HG03159 (cell line): ENCODE measurements at regions not wholly inside any gene's neighbourhood (a gene's known extent, or its start where the extent isn't known, plus 50 kb on each side); places are given as distances from the start of the nearest gene placed in this dataset.
"Not testable (repeated sequence)": the region's sequence is repeated elsewhere in the genome, so short reads cannot be mapped to it uniquely, and the experiment has no call there.

Experiments used
- ATAC-seq: cut with Tn5 transposase; IDR thresholded peaks from one replicate; pipeline ENCODE4 v1.9.1; 2021; ENCODE audit warnings: mild to moderate bottlenecking, moderate library complexity; ENCODE audit not compliant: unreplicated experiment

DNA sequence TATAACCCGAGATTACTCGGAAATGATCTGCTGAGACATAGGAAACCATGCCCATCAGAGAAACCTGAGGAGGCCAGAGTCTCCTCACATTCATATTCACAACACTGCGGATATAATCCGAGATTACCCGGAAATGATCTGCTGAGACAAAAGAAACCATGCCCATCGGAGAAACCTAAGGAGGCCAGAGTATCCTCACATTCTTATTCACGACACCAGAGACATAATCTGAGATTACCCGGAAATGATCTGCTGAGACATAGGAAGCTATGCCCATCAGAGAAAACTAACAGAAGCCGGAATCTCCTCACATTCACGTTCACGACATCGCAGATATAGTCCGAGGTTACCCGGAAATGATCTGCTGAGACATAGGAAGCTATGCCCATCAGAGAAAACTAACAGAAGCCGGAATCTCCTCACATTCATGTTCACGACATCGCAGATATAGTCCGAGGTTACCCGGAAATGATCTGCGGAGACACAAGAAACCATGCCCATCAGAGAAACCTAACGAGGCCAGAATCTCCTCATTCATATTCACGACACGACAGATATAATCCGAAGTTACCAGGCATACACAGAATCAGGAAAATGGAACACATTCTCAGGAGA is 422.3 kb upstream of the AKR1E2 start:
- no peak for ATAC-seq

- not testable (repeated sequence) for ATAC-seq
Observed at GRCh38 chr10:4401080-4401479, 424.9 kb upstream of the AKR1E2 start.

GRCh38 chr10:4399556-4399955 is 426.5 kb upstream of the AKR1E2 start:
- no peak for ATAC-seq

DNA sequence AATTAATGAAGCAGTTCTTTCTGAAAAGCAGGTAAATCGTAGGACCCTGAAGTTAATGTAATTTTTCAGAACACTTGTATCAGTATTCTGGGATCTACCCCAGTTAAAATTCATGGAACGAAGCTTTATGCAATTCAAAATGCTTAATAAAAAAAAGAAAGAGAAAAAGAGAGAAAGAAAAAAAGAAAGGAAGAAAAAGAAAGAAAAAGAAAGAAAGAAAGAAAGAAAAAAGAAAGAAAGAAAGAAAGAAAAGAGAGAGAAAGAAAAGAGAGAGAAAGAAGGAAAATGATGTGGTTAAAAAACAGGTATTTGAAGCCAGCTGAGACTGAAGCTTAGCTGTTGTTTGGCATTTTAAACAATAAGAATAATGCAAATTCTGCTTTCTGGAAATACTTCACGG is 427.4 kb upstream of the AKR1E2 start:
- ATAC-seq = no peak

DNA sequence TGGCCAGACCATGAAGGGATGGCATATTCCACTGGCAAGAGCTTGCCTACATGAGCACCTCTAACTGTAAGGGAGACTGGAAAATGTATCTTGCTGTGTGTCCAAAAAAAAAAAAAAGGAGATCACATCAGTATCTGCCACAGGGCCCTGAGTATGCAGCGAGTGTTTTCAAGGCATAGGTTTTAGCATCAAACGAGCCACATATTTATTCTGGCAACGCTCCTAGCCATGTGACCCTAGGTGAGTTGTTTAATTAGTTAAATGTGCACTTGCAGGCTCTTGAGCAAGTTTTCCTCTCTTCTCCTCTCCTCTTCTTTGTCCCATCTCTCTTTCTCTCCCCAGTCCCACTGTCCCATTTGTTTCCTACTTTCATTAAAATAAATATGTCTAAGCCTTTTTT is 428.7 kb upstream of the AKR1E2 start:
- no peak for ATAC-seq

DNA sequence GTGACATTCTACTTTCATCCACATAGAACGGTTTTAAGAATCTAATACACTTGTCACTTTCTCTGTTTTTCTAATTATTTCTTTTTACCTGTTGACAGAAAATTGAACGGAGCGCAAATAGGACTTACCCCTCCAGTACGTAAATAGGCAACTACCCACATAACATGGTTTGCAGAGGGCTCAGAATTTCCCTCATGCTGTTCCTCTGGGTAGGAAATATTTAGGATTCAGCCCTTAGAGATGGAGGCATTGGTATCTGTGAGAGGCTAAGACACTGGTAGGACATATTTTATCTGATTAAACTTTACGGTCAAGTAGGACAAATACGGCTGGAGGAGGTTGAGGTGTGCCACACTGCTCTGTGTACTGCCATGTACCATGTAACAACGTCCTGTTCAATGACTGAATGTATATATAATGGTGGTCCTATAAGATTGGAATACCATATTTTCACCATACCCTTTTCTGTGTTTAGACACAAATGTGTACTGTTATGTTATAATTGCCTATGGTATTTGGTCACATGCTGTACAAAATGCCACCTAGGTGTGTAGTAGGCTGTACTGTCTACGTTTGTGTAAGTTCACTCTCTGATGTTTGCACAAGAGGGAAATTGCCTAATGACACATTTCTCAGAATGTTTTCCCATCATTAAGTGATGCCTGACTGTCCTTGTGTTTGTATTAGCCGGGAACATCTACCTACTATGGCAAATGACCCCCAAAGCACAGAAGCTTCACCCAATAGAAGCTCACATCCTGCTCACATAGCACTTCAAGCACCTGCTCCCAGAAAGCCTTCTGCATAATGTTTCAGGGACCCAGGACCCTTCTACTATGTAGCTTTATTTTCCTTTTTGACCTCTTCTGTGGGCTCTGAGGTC is 429.4 kb upstream of the AKR1E2 start:
- ATAC-seq = no peak

DNA sequence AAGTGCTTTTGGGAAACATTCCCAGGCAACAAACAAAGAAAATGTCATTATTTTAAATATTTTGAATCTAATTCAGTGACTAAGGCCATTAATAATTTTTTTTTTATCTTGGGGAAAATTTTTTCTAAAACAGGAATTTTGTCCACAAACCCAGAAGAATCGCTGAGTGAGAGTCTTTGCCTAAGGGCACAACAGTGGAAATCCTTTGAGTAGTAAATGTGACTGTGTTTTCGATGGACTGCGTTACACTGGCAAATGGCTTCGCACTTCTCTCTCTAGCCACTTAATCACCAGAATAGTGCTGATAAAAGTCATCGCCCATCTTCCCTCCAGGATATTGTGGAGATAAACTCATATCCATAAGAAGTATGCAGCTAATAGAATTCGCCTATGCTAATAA is 430.3 kb upstream of the AKR1E2 start:
- no peak for ATAC-seq

GRCh38 chr10:4394455-4394854 is 431.6 kb upstream of the AKR1E2 start:
- not testable (repeated sequence) for ATAC-seq

GRCh38 chr10:4391683-4392082 is 434.3 kb upstream of the AKR1E2 start:
- no peak for ATAC-seq

DNA sequence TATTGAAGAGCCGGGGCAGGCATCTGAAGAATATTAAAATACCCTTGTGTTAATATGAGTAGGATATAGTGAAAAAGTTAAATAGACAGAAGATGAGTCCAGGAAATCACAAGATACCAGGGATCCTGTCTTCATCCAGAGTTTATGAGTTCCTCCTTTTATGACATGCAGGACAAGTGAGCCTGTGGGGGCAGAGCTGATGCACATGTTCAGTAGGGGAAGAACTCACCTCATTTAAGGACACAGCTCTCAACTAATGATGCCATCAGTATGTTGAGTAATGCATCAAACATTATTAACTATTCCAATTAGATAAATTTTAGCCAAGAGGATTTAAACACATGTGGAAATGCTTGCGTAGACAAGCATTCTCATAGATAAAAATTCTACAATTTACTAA is 435.8 kb upstream of the AKR1E2 start:
- ATAC-seq = no peak

GRCh38 chr10:4385231-4385870 is 440.7 kb upstream of the AKR1E2 start:
- no peak for ATAC-seq

DNA sequence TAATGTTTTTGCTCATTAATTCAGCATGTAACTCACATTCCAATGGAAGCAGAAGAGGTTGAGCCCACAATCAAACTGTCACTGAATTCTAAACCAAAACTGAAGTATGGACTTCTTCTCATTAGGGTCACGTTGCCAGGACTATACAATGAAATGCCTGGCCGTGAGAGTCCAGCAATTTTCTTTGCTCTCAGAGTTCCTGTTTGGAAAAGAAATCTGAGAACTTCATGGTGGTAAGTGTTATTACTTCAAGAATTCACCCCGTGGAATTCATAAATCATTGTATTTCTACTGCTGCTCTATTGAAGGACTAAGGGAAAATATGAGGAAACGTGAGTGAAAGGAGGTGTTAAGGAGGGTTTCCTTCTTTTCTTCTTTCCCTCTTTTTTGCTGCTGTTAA is 441.8 kb upstream of the AKR1E2 start:
- ATAC-seq = no peak

GRCh38 chr10:4383651-4384098 is 442.3 kb upstream of the AKR1E2 start:
- no peak for ATAC-seq

GRCh38 chr10:4382811-4383210 is 443.2 kb upstream of the AKR1E2 start:
- no peak for ATAC-seq

GRCh38 chr10:4373612-4374011 is 452.4 kb upstream of the AKR1E2 start:
- ATAC-seq = no peak

DNA sequence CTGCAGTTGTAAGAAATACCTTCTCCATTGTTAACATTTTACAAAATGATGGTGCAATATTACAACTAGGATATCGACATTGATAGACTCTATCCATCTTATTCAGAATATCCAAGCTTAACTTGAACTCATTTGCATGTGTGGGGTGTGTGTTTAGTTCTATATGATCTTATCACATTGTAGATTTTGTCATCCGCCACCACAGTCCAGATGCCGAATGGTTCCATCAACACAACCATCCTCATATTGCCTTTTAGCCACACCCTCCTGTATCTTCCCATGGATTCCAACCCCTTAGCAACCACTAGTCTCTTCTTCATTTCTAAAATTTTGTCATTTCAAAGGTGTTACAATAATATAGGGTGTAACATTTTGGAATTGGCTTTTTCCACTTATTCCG is 452.9 kb upstream of the AKR1E2 start:
- ATAC-seq = no peak

DNA sequence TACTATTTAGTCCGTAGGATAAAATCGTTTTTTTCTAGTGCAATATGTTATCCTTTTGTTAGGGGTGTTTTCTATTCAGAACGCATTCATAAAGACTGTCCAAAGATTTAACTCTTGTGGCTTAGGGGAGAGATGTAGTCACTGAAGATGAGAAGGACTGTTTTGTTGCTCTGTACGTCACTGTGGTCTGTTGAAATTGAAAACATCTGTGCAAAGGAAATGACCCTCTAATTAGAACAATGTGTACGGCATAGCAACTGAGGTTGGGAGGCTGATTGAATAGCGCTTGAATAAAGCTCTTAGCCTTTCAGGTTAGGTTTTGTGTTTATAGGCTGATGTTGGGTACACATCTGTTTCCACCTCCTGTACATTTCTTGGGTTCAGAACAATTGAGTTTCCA is 453.4 kb upstream of the AKR1E2 start:
- no peak for ATAC-seq

DNA sequence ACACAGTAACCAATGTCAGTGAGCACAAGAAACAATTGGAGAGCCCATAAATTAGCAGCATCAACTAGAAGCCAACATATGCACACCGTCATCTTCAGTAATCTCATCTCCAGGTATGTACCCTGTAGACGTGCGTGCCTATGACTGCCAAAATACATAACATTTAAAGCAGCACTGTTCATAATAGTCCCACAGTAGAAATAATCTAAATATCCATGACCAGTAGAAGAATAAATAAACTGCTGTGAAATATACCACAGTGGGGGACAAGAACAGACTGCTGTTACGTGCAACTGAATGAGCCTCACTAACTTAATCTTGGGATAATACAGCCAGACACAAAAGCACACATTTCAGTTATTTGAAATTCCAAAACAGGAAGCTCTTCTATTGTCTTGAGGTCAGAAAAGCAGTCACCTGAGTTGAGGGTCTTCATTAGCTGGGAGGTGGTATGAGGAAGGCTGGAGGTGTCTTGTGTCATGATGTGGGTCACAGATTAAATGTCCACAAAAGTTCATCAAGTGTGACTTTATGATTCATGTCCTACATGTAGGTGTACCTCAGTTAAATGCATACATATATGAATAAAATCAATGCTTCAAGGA is 454.2 kb upstream of the AKR1E2 start:
- ATAC-seq = no peak

- no peak for ATAC-seq
Observed at GRCh38 chr10:4370376-4370775, 455.6 kb upstream of the AKR1E2 start.

DNA sequence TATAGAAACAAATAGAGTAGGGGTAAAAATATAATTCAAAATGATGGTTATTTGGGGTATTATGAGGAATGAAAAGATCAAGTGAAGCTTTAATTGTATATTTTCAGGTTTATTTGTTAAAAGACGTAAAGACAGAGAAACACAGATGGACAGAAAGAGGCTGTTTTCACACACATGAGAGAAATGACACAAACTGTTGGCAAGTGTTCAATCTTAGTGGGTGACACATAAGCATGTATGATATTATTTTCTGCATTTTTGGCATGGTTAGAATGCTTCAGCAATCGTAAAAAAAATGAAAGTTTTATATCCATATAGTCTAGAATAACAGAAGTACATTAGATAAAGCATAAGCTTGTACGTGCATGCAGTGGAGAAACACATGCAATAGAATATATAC is 464.4 kb upstream of the AKR1E2 start:
- ATAC-seq = no peak

DNA sequence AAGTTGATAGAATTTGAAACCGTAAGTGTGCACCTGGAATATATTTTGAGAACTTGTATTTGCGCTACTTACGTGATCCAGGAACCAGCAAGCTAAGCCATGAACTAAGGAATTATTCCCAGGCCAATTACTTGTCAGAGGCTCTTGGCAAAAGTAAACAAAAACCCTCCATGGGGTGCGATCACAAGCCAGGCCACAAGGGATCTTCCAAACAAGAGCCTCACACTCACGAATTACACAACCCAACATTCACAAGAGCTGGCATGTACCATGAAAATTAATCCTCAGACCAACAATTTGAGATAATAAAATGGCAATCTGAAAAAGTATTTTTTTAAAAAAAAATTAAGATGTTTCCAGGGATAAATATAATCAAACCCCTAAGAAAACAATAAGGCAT is 467.0 kb upstream of the AKR1E2 start:
- ATAC-seq = no peak

GRCh38 chr10:4357911-4358310 is 468.1 kb upstream of the AKR1E2 start:
- ATAC-seq = no peak
